GM12878 (cell line): ENCODE measurements at regions not wholly inside any gene's neighbourhood (a gene's known extent, or its start where the extent isn't known, plus 50 kb on each side); places are given as distances from the start of the nearest gene placed in this dataset.

ENCODE experiments used
- ATF7 ChIP-seq: fragments of 450-650 bp; IDR thresholded peaks from 2 replicates; pipeline ENCODE4 v1.6.1; 2016; ENCODE audit warnings: low read depth, mild to moderate bottlenecking
- BACH1 ChIP-seq: fragments of 450-650 bp; IDR thresholded peaks from 2 replicates; pipeline ENCODE4 v1.6.1; 2017; ENCODE audit warnings: mild to moderate bottlenecking, borderline replicate concordance
- BMI1 ChIP-seq: fragments of 450-650 bp; IDR thresholded peaks from 2 replicates; pipeline ENCODE4 v1.6.1; 2016; ENCODE audit warnings: mild to moderate bottlenecking, moderate library complexity, borderline replicate concordance
- CBFB ChIP-seq: IDR thresholded peaks from 2 replicates; pipeline ENCODE4 v1.6.1; 2016; ENCODE audit warnings: antibody characterized with exemption, low read depth
- CBX3 ChIP-seq: fragments of 200-600 bp; sonication (generic); IDR thresholded peaks from 2 replicates; pipeline ENCODE4 v1.6.1; 2016; ENCODE audit warnings: low read depth, borderline replicate concordance
- CHD2 ChIP-seq: IDR thresholded peaks from 2 replicates; pipeline ENCODE4 v1.6.1; 2011; ENCODE audit warnings: low read depth, low read length, improper control_type of control experiment, borderline replicate concordance
- FOXM1 ChIP-seq: IDR thresholded peaks from 2 replicates; pipeline ENCODE4 v1.6.1; 2012; ENCODE audit warnings: low read depth, mild to moderate bottlenecking, inconsistent platforms, low read length, moderate library complexity
- HDAC6 ChIP-seq: fragments of 200-600 bp; sonication (generic); IDR thresholded peaks from one replicate; pipeline ENCODE4 v1.8.0; 2017; ENCODE audit warnings: antibody characterized with exemption; ENCODE audit not compliant: unreplicated experiment
- IKZF1 ChIP-seq: fragments of 450-650 bp; conservative IDR thresholded peaks from 2 replicates; pipeline ENCODE4 v1.6.1; 2017; ENCODE audit warnings: antibody characterized with exemption, mild to moderate bottlenecking
- IKZF2 ChIP-seq, 2 experiments: fragments of 450-650 bp; IDR thresholded peaks; 2 replicates each; pipeline ENCODE4 v1.6.1; 2017; ENCODE audit warnings: mild to moderate bottlenecking in 2 of 2, moderate library complexity in 2 of 2
- MTA3 ChIP-seq: IDR thresholded peaks from 2 replicates; pipeline ENCODE4 v1.6.1; 2012; ENCODE audit warnings: low read length, inconsistent platforms, borderline replicate concordance
- NFIC ChIP-seq: IDR thresholded peaks from 2 replicates; pipeline ENCODE4 v1.6.1; 2012; ENCODE audit warnings: low read depth, mild to moderate bottlenecking, inconsistent platforms, low read length, moderate library complexity
- NR2C2 ChIP-seq: IDR thresholded peaks from 2 replicates; pipeline ENCODE4 v1.6.1; 2011; ENCODE audit warnings: borderline replicate concordance, low read depth; ENCODE audit not compliant: control insufficient read depth, insufficient read length
- RCOR1 ChIP-seq: conservative IDR thresholded peaks from 2 replicates; pipeline ENCODE4 v1.6.1; 2012; ENCODE audit warnings: low read depth, low read length, improper control_type of control experiment
- RUNX3 ChIP-seq: IDR thresholded peaks from 2 replicates; pipeline ENCODE4 v1.6.1; 2012; ENCODE audit warnings: low read length, inconsistent platforms
- SPI1 ChIP-seq: IDR thresholded peaks from 2 replicates; pipeline ENCODE4 v1.6.1; 2011; ENCODE audit warnings: low read depth, mild to moderate bottlenecking, low read length, moderate library complexity, borderline replicate concordance; ENCODE audit not compliant: insufficient read depth
- TCF12 ChIP-seq: IDR thresholded peaks from 2 replicates; pipeline ENCODE4 v1.6.1; 2011; ENCODE audit warnings: low read depth, mild to moderate bottlenecking, low read length
- YY1 ChIP-seq: IDR thresholded peaks from 2 replicates; pipeline ENCODE4 v1.6.1; 2011; ENCODE audit warnings: low read depth, mild to moderate bottlenecking, low read length
- TF ChIP-seq, protein P1 (sequence below): fragments of 450-650 bp; IDR thresholded peaks from 2 replicates; pipeline ENCODE4 v1.6.1; 2014; ENCODE audit warnings: mild to moderate bottlenecking
- TF ChIP-seq, protein P2 (sequence below): IDR thresholded peaks from 2 replicates; pipeline ENCODE4 v1.6.1; 2012; ENCODE audit warnings: improper control_type of control experiment, low read depth, low read length; ENCODE audit not compliant: insufficient replicate concordance
- TF ChIP-seq, protein P3 (sequence below): fragments of 150-350 bp; IDR thresholded peaks from 2 replicates; pipeline ENCODE4 v1.6.1; 2016; ENCODE audit warnings: low read depth, low read length
- TF ChIP-seq, protein P4 (sequence below): fragments of 150-350 bp; IDR thresholded peaks from 2 replicates; pipeline ENCODE4 v1.6.1; 2014; ENCODE audit warnings: mild to moderate bottlenecking, low read depth, low read length

DNA sequence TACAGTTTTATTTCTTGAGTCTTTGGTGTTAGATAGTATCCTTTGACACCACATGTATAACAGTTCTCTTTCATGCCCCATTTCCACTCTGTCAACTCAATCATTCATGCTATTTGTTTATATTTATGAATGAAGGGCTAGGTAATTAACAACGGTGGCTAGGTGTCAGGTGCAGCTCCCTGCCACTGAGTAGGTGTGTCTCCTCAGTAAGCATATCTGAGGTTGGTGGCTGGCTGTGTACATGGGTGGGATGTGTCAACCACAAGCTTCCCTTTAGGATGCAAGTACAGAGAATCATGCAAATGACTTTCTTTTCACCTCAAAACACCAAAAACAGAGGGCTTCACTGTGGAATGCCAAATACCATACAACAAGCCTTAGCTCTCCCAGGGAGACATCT is 83.4 kb downstream of the ZNF365 start (continued):
- no peak for TF ChIP-seq BMI1
- TF ChIP-seq IKZF2 (IDR thresholded peaks at IDR 0.05), result peak; percentile 75
- no peak for TF ChIP-seq BACH1
- no peak for TF ChIP-seq NR2C2
- TF ChIP-seq MTA3, result no peak
- TF ChIP-seq, protein P1, sequence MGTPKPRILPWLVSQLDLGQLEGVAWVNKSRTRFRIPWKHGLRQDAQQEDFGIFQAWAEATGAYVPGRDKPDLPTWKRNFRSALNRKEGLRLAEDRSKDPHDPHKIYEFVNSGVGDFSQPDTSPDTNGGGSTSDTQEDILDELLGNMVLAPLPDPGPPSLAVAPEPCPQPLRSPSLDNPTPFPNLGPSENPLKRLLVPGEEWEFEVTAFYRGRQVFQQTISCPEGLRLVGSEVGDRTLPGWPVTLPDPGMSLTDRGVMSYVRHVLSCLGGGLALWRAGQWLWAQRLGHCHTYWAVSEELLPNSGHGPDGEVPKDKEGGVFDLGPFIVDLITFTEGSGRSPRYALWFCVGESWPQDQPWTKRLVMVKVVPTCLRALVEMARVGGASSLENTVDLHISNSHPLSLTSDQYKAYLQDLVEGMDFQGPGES, result no peak
- TF ChIP-seq, protein P2, sequence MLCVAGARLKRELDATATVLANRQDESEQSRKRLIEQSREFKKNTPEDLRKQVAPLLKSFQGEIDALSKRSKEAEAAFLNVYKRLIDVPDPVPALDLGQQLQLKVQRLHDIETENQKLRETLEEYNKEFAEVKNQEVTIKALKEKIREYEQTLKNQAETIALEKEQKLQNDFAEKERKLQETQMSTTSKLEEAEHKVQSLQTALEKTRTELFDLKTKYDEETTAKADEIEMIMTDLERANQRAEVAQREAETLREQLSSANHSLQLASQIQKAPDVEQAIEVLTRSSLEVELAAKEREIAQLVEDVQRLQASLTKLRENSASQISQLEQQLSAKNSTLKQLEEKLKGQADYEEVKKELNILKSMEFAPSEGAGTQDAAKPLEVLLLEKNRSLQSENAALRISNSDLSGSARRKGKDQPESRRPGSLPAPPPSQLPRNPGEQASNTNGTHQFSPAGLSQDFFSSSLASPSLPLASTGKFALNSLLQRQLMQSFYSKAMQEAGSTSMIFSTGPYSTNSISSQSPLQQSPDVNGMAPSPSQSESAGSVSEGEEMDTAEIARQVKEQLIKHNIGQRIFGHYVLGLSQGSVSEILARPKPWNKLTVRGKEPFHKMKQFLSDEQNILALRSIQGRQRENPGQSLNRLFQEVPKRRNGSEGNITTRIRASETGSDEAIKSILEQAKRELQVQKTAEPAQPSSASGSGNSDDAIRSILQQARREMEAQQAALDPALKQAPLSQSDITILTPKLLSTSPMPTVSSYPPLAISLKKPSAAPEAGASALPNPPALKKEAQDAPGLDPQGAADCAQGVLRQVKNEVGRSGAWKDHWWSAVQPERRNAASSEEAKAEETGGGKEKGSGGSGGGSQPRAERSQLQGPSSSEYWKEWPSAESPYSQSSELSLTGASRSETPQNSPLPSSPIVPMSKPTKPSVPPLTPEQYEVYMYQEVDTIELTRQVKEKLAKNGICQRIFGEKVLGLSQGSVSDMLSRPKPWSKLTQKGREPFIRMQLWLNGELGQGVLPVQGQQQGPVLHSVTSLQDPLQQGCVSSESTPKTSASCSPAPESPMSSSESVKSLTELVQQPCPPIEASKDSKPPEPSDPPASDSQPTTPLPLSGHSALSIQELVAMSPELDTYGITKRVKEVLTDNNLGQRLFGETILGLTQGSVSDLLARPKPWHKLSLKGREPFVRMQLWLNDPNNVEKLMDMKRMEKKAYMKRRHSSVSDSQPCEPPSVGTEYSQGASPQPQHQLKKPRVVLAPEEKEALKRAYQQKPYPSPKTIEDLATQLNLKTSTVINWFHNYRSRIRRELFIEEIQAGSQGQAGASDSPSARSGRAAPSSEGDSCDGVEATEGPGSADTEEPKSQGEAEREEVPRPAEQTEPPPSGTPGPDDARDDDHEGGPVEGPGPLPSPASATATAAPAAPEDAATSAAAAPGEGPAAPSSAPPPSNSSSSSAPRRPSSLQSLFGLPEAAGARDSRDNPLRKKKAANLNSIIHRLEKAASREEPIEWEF, result no peak
- TF ChIP-seq FOXM1, result no peak
- TF ChIP-seq RUNX3, result peak; percentile 63
- TF ChIP-seq NFIC, result no peak
- TF ChIP-seq CBX3, result no peak
- peak; percentile 35; the same call in 1 of the 2 replicates for TF ChIP-seq TCF12
- 0 out of 2 replicates have a peak, but pooled peaks have one; percentile 32 for TF ChIP-seq ATF7
- TF ChIP-seq IKZF1, result peak; percentile 80
- no peak for TF ChIP-seq CHD2
- TF ChIP-seq, protein P3, sequence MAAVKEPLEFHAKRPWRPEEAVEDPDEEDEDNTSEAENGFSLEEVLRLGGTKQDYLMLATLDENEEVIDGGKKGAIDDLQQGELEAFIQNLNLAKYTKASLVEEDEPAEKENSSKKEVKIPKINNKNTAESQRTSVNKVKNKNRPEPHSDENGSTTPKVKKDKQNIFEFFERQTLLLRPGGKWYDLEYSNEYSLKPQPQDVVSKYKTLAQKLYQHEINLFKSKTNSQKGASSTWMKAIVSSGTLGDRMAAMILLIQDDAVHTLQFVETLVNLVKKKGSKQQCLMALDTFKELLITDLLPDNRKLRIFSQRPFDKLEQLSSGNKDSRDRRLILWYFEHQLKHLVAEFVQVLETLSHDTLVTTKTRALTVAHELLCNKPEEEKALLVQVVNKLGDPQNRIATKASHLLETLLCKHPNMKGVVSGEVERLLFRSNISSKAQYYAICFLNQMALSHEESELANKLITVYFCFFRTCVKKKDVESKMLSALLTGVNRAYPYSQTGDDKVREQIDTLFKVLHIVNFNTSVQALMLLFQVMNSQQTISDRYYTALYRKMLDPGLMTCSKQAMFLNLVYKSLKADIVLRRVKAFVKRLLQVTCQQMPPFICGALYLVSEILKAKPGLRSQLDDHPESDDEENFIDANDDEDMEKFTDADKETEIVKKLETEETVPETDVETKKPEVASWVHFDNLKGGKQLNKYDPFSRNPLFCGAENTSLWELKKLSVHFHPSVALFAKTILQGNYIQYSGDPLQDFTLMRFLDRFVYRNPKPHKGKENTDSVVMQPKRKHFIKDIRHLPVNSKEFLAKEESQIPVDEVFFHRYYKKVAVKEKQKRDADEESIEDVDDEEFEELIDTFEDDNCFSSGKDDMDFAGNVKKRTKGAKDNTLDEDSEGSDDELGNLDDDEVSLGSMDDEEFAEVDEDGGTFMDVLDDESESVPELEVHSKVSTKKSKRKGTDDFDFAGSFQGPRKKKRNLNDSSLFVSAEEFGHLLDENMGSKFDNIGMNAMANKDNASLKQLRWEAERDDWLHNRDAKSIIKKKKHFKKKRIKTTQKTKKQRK, result no peak
- no peak for TF ChIP-seq RCOR1
- TF ChIP-seq CBFB, result no peak
- no peak for TF ChIP-seq SPI1
- TF ChIP-seq YY1, result no peak
- TF ChIP-seq, protein P4, sequence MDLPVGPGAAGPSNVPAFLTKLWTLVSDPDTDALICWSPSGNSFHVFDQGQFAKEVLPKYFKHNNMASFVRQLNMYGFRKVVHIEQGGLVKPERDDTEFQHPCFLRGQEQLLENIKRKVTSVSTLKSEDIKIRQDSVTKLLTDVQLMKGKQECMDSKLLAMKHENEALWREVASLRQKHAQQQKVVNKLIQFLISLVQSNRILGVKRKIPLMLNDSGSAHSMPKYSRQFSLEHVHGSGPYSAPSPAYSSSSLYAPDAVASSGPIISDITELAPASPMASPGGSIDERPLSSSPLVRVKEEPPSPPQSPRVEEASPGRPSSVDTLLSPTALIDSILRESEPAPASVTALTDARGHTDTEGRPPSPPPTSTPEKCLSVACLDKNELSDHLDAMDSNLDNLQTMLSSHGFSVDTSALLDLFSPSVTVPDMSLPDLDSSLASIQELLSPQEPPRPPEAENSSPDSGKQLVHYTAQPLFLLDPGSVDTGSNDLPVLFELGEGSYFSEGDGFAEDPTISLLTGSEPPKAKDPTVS, result no peak
- no peak for TF ChIP-seq HDAC6
